OCI-LY1 (cell line): ENCODE measurements at regions not wholly inside any gene's neighbourhood (a gene's known extent, or its start where the extent isn't known, plus 50 kb on each side); places are given as distances from the start of the nearest gene placed in this dataset.

Experiments used
- EZH2 ChIP-seq: fragments of 200-600 bp; sonication (generic), shearing (Covaris generic); IDR thresholded peaks from 2 replicates; pipeline ENCODE4 v1.8.0; 2017; ENCODE audit warnings: borderline replicate concordance, mixed run types, mild to moderate bottlenecking, antibody characterized with exemption, low read length, moderate library complexity, mixed read lengths
- TF ChIP-seq, protein P1 (sequence below): fragments of 200-600 bp; sonication (generic), shearing (Covaris generic); IDR thresholded peaks from 2 replicates; pipeline ENCODE4 v1.5.1; 2017; ENCODE audit warnings: mild to moderate bottlenecking, antibody characterized with exemption, low read length, moderate library complexity, mixed read lengths

- TF ChIP-seq EZH2 = no peak
- TF ChIP-seq, protein P1, sequence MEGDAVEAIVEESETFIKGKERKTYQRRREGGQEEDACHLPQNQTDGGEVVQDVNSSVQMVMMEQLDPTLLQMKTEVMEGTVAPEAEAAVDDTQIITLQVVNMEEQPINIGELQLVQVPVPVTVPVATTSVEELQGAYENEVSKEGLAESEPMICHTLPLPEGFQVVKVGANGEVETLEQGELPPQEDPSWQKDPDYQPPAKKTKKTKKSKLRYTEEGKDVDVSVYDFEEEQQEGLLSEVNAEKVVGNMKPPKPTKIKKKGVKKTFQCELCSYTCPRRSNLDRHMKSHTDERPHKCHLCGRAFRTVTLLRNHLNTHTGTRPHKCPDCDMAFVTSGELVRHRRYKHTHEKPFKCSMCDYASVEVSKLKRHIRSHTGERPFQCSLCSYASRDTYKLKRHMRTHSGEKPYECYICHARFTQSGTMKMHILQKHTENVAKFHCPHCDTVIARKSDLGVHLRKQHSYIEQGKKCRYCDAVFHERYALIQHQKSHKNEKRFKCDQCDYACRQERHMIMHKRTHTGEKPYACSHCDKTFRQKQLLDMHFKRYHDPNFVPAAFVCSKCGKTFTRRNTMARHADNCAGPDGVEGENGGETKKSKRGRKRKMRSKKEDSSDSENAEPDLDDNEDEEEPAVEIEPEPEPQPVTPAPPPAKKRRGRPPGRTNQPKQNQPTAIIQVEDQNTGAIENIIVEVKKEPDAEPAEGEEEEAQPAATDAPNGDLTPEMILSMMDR = no peak
Observed at GRCh38 chr1:67611846-67612245, 73.2 kb upstream of the GADD45A start.
